ENCODE measurements at regions not wholly inside any gene's neighbourhood (a gene's known extent, or its start where the extent isn't known, plus 50 kb on each side); places are given as distances from the start of the nearest gene placed in this dataset.

DNA sequence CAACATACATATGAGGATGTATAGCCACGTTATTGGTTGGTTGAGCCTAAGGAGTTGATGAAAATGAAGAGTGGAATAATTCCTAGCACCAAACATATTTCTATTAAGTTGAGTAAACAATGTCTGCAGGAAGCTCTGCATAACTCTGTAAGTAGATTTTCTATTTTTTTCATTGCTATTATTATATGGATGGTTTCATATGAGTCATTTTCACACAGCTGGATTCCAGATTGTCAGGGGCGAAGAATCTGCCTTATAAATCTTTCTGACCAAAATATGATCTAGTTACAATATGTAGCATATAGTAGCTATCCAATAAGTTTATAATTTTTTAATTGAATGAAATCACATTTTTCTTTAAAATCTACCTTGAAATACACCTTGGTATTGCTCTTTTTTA is 468.0 kb upstream of the PKDCC start:
- no peak for TF ChIP-seq EZH2 (IDR thresholded peaks at IDR 0.05; ENCODE audit: insufficient read depth, low read length)
- TF ChIP-seq, protein P1, sequence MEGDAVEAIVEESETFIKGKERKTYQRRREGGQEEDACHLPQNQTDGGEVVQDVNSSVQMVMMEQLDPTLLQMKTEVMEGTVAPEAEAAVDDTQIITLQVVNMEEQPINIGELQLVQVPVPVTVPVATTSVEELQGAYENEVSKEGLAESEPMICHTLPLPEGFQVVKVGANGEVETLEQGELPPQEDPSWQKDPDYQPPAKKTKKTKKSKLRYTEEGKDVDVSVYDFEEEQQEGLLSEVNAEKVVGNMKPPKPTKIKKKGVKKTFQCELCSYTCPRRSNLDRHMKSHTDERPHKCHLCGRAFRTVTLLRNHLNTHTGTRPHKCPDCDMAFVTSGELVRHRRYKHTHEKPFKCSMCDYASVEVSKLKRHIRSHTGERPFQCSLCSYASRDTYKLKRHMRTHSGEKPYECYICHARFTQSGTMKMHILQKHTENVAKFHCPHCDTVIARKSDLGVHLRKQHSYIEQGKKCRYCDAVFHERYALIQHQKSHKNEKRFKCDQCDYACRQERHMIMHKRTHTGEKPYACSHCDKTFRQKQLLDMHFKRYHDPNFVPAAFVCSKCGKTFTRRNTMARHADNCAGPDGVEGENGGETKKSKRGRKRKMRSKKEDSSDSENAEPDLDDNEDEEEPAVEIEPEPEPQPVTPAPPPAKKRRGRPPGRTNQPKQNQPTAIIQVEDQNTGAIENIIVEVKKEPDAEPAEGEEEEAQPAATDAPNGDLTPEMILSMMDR (IDR thresholded peaks at IDR 0.05; ENCODE audit: insufficient read depth, low read depth, low read length), result no peak

Measured in astrocyte (in vitro differentiated cells and primary cell).